SK-N-MC (cell line): ENCODE measurements at regions not wholly inside any gene's neighbourhood (a gene's known extent, or its start where the extent isn't known, plus 50 kb on each side); places are given as distances from the start of the nearest gene placed in this dataset.

Experiments used
- EZH2 ChIP-seq: fragments of 200-600 bp; sonication (generic); IDR thresholded peaks from one replicate; pipeline ENCODE4 v1.6.1; 2017; ENCODE audit warnings: antibody characterized with exemption
- FOXP2 ChIP-seq: optimal IDR thresholded peaks from 2 replicates; pipeline ENCODE3; 2011; ENCODE audit warnings: mild to moderate bottlenecking, moderate library complexity; ENCODE audit not compliant: insufficient read depth; ENCODE audit errors: extremely low read length, control extremely low read depth
- POLR2AphosphoS5 ChIP-seq: IDR thresholded peaks from 2 replicates; pipeline ENCODE4 v1.6.1; 2012; ENCODE audit warnings: mild to moderate bottlenecking, low read depth, low read length, borderline replicate concordance

GRCh38 chr10:24046060-24046459 is 162.9 kb upstream of the KIAA1217 start:
- TF ChIP-seq POLR2AphosphoS5 (no peak), EZH2 (no peak), FOXP2 (no peak)
